WTC11 (cell line): ENCODE measurements at regions not wholly inside any gene's neighbourhood (a gene's known extent, or its start where the extent isn't known, plus 50 kb on each side); places are given as distances from the start of the nearest gene placed in this dataset.

Experiments
- ATAC-seq: fragments of 200-7000 bp; cut with Tn5 transposase; 2 replicates; pipeline ENCODE4 v1.10.0; 2021; ENCODE audit warnings: mild to moderate bottlenecking, moderate library complexity
- CTCF ChIA-PET: fragments of 300-600 bp; sonication (Branson Sonifier 250); formaldehyde crosslinking; loops from one replicate; lab custom pipeline; 2021; ENCODE audit warnings: antibody characterized with exemption; lab: Charles Lee
- POLR2A ChIA-PET: fragments of 350-600 bp; sonication (Branson Sonifier 250); formaldehyde crosslinking; loops from one replicate; lab custom pipeline; 2021; ENCODE audit warnings: antibody characterized with exemption; lab: Charles Lee
- DNase-seq: peaks from one replicate; pipeline ENCODE4 v3.0.0; 2021; ENCODE audit warnings: low spot score
- H3K27ac Mint-ChIP-seq: 2 replicates; pipeline ENCODE4 v1.8.0; 2021; ENCODE audit warnings: mixed read lengths
- H3K27me3 Mint-ChIP-seq: 2 replicates; pipeline ENCODE4 v1.8.0; 2021; ENCODE audit warnings: low read depth, mild to moderate bottlenecking, moderate library complexity, mixed read lengths
- H3K36me3 Mint-ChIP-seq: 2 replicates; pipeline ENCODE4 v1.8.0; 2021; ENCODE audit warnings: mixed read lengths
- H3K4me1 Mint-ChIP-seq: 2 replicates; pipeline ENCODE4 v1.8.0; 2022; ENCODE audit warnings: mixed read lengths
- H3K4me3 Mint-ChIP-seq: 2 replicates; pipeline ENCODE4 v1.8.0; 2021; ENCODE audit warnings: mild to moderate bottlenecking, moderate library complexity, mixed read lengths
- H3K9me3 Mint-ChIP-seq: 2 replicates; pipeline ENCODE4 v1.8.0; 2021; ENCODE audit warnings: mixed read lengths
- ATF2 ChIP-seq: sonication (generic); formaldehyde crosslinking; IDR thresholded peaks from 2 replicates; pipeline ENCODE4 v1.8.1; 2022; ENCODE audit warnings: low read depth, missing genetic modification reagents, borderline replicate concordance
- ATF3 ChIP-seq: sonication (generic); formaldehyde crosslinking; conservative IDR thresholded peaks from 2 replicates; pipeline ENCODE4 v1.8.1; 2022; ENCODE audit warnings: mild to moderate bottlenecking, missing genetic modification reagents
- ATF6 ChIP-seq: sonication (generic); formaldehyde crosslinking; IDR thresholded peaks from 2 replicates; pipeline ENCODE4 v1.8.1; 2023; ENCODE audit warnings: mild to moderate bottlenecking, missing genetic modification reagents
- ERG ChIP-seq: fragments of 250-450 bp; sonication (Bioruptor Pico); IDR thresholded peaks from 2 replicates; pipeline ENCODE4 v1.8.0; 2021; ENCODE audit warnings: mild to moderate bottlenecking
- FOXJ3 ChIP-seq: sonication (generic); formaldehyde crosslinking; IDR thresholded peaks from 2 replicates; pipeline ENCODE4 v1.9.0; 2021; ENCODE audit warnings: missing genetic modification reagents, mild to moderate bottlenecking, borderline replicate concordance
- FOXK1 ChIP-seq: sonication (generic); formaldehyde crosslinking; IDR thresholded peaks from 2 replicates; pipeline ENCODE4 v1.8.0; 2022; ENCODE audit warnings: mild to moderate bottlenecking, moderate library complexity, missing genetic modification reagents
- GABPB1 ChIP-seq: sonication (generic); formaldehyde crosslinking; IDR thresholded peaks from 2 replicates; pipeline ENCODE4 v1.8.1; 2023; ENCODE audit warnings: mild to moderate bottlenecking, missing genetic modification reagents
- MXD4 ChIP-seq: fragments of 250-450 bp; sonication (Bioruptor Pico); IDR thresholded peaks from 2 replicates; pipeline ENCODE4 v1.8.0; 2021; ENCODE audit warnings: mild to moderate bottlenecking, moderate library complexity, borderline replicate concordance
- NR1H2 ChIP-seq: sonication (generic); formaldehyde crosslinking; IDR thresholded peaks from 2 replicates; pipeline ENCODE4 v1.9.0; 2021; ENCODE audit warnings: mild to moderate bottlenecking, moderate library complexity, missing genetic modification reagents
- SMAD3 ChIP-seq: sonication (generic); formaldehyde crosslinking; IDR thresholded peaks from 2 replicates; pipeline ENCODE4 v1.8.0; 2022; ENCODE audit warnings: missing genetic modification reagents, mild to moderate bottlenecking, borderline replicate concordance
- TEAD1 ChIP-seq: sonication (generic); formaldehyde crosslinking; IDR thresholded peaks from 2 replicates; pipeline ENCODE4 v1.8.0; 2022; ENCODE audit warnings: mild to moderate bottlenecking, missing genetic modification reagents
- USF2 ChIP-seq: sonication (generic); formaldehyde crosslinking; IDR thresholded peaks from 2 replicates; pipeline ENCODE4 v1.8.1; 2023; ENCODE audit warnings: mild to moderate bottlenecking, missing genetic modification reagents, moderate library complexity
- ZNF219 ChIP-seq: sonication (generic); formaldehyde crosslinking; IDR thresholded peaks from 2 replicates; pipeline ENCODE4 v1.8.0; 2023; ENCODE audit warnings: missing genetic modification reagents, mild to moderate bottlenecking, borderline replicate concordance
- ZNF423 ChIP-seq: fragments of 250-450 bp; sonication (Bioruptor Pico); IDR thresholded peaks from 2 replicates; pipeline ENCODE4 v2.1.2; 2022; ENCODE audit warnings: mild to moderate bottlenecking, moderate library complexity
- ZNF425 ChIP-seq: fragments of 250-450 bp; sonication (Bioruptor Pico); conservative IDR thresholded peaks from 2 replicates; pipeline ENCODE4 v1.9.0; 2021; ENCODE audit warnings: mild to moderate bottlenecking
- ZNF512 ChIP-seq: sonication (generic); formaldehyde crosslinking; IDR thresholded peaks from 2 replicates; pipeline ENCODE4 v1.8.1; 2022; ENCODE audit warnings: missing genetic modification reagents, borderline replicate concordance

- no peak for TF ChIP-seq USF2 (CRISPR knock-in tag)
Observed at GRCh38 chrX:39356119-39356807, 555.0 kb downstream of the MID1IP1 start (continued).

- CTCF ChIA-PET: no interaction called here
- TF ChIP-seq ZNF512 (CRISPR knock-in tag) (no peak), ZNF425 (CRISPR knock-in tag) (no peak), SMAD3 (no peak), FOXJ3 (CRISPR knock-in tag) (no peak), ATF3 (CRISPR knock-in tag) (no peak), MXD4 (CRISPR knock-in tag) (no peak), ZNF423 (CRISPR knock-in tag) (no peak), ZNF219 (no peak), FOXK1 (CRISPR knock-in tag) (no peak), ATF6 (CRISPR knock-in tag) (no peak), TEAD1 (CRISPR knock-in tag) (no peak), NR1H2 (no peak), ERG (CRISPR knock-in tag) (no peak), ATF2 (CRISPR knock-in tag) (no peak), GABPB1 (CRISPR knock-in tag) (no peak)
Observed at GRCh38 chrX:39360101-39360500, 558.8 kb downstream of the MID1IP1 start.

More at GRCh38 chrX:39360101-39360500, 558.8 kb downstream of the MID1IP1 start:
- POLR2A ChIA-PET: no interaction called here
- Mint-ChIP-seq H3K27ac (no peak overlapping the region), H3K36me3 (no peaks in the 10 kb centered on the region), H3K27me3 (no peaks in the 10 kb centered on the region; the same call in 1 of the 2 replicates), H3K4me1 (no peaks in the 10 kb centered on the region), H3K9me3 (0 out of 2 replicates have a peak, but pooled peaks cover 3% of the 10 kb centered on the region), H3K4me3 (no peak overlapping the region)
- ATAC-seq: no peak
- DNase-seq: no peak
